HG03064 (cell line): ENCODE measurements at regions not wholly inside any gene's neighbourhood (a gene's known extent, or its start where the extent isn't known, plus 50 kb on each side); places are given as distances from the start of the nearest gene placed in this dataset.

Source experiments
- ATAC-seq: cut with Tn5 transposase; IDR thresholded peaks from one replicate; pipeline ENCODE4 v1.9.1; 2021; ENCODE audit warnings: low read depth; ENCODE audit not compliant: unreplicated experiment

- no peak for ATAC-seq
Observed at GRCh38 chr3:104735691-104736090, 631.0 kb upstream of the ALCAM start.

- ATAC-seq = no peak
Observed at GRCh38 chr3:104738271-104738670, 628.4 kb upstream of the ALCAM start.

- ATAC-seq = no peak
Observed at GRCh38 chr3:104740874-104741379, 625.8 kb upstream of the ALCAM start.

- ATAC-seq = no peak
Observed at GRCh38 chr3:104742044-104742443, 624.7 kb upstream of the ALCAM start.

GRCh38 chr3:104745313-104745712 is 621.4 kb upstream of the ALCAM start:
- ATAC-seq = no peak

- no peak for ATAC-seq
Observed at GRCh38 chr3:104746056-104746455, 620.7 kb upstream of the ALCAM start.

- no peak for ATAC-seq
Observed at GRCh38 chr3:104750581-104750980, 616.1 kb upstream of the ALCAM start.

GRCh38 chr3:104755791-104756190 is 610.9 kb upstream of the ALCAM start:
- no peak for ATAC-seq

- ATAC-seq = no peak
Observed at GRCh38 chr3:104763007-104763406, 603.7 kb upstream of the ALCAM start.

- ATAC-seq = no peak
Observed at GRCh38 chr3:104764496-104764895, 602.2 kb upstream of the ALCAM start.

- ATAC-seq = no peak
Observed at GRCh38 chr3:104768886-104769285, 597.8 kb upstream of the ALCAM start.

GRCh38 chr3:104779324-104779723 is 587.4 kb upstream of the ALCAM start:
- ATAC-seq = no peak

GRCh38 chr3:104781112-104781511 is 585.6 kb upstream of the ALCAM start:
- ATAC-seq = no peak

GRCh38 chr3:104785947-104786346 is 580.8 kb upstream of the ALCAM start:
- ATAC-seq = no peak

GRCh38 chr3:104787306-104787705 is 579.4 kb upstream of the ALCAM start:
- ATAC-seq = no peak

- no peak for ATAC-seq
Observed at GRCh38 chr3:104788807-104789206, 577.9 kb upstream of the ALCAM start.

GRCh38 chr3:104791331-104791730 is 575.4 kb upstream of the ALCAM start:
- ATAC-seq = no peak

- ATAC-seq = no peak
Observed at GRCh38 chr3:104796556-104796955, 570.2 kb upstream of the ALCAM start.

GRCh38 chr3:104805042-104805441 is 561.7 kb upstream of the ALCAM start:
- ATAC-seq = no peak

- ATAC-seq = no peak
Observed at GRCh38 chr3:104805508-104805907, 561.2 kb upstream of the ALCAM start.

GRCh38 chr3:104810896-104811295 is 555.8 kb upstream of the ALCAM start:
- ATAC-seq = no peak

GRCh38 chr3:104816008-104816407 is 550.7 kb upstream of the ALCAM start:
- ATAC-seq = no peak

- no peak for ATAC-seq
Observed at GRCh38 chr3:104816716-104817115, 550.0 kb upstream of the ALCAM start.
